Esophagus squamous epithelium (tissue), 4 donors: ENCODE measurements at regions not wholly inside any gene's neighbourhood (a gene's known extent, or its start where the extent isn't known, plus 50 kb on each side); places are given as distances from the start of the nearest gene placed in this dataset.

Source experiments
- POLR2A ChIP-seq, 4 donors: fragments of 450-650 bp; IDR thresholded peaks; one replicate each; pipeline ENCODE4 v1.6.1; 2017; ENCODE audit warnings: antibody characterized with exemption in 4 of 4, mild to moderate bottlenecking in 4 of 4, moderate library complexity in 3 of 4
- TF ChIP-seq, protein P1 (sequence below), 6 experiments: fragments of 450-650 bp in 4 of 6; fragments of 200-600 bp in 2 of 6; sonication (generic) in 2 of 6; IDR thresholded peaks; one replicate each; pipeline ENCODE4 v1.5.1; 2016 to 2019; ENCODE audit warnings: antibody characterized with exemption in 6 of 6, mild to moderate bottlenecking in 4 of 6, moderate library complexity in 4 of 6

DNA sequence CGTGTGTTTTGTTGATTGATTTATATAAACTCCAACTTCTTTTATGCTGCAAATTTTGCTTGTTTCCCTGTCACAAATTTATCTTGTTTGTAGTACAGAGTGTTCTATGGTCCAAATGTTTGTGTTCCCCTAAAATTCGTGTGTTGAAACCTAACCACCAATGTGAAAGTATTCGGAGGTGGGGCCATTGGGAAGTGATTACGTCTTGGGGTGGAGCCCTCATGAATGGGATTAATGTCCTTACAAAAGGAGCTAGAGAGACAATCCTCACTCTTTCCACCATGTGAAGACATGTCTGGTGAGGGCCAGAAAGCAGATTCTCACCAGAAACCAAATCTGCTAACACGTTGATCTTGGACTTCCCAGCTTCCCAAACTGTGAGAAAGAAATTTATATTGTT lies 262.0 kb downstream of the MAN2A1 start:
- TF ChIP-seq, protein P1, sequence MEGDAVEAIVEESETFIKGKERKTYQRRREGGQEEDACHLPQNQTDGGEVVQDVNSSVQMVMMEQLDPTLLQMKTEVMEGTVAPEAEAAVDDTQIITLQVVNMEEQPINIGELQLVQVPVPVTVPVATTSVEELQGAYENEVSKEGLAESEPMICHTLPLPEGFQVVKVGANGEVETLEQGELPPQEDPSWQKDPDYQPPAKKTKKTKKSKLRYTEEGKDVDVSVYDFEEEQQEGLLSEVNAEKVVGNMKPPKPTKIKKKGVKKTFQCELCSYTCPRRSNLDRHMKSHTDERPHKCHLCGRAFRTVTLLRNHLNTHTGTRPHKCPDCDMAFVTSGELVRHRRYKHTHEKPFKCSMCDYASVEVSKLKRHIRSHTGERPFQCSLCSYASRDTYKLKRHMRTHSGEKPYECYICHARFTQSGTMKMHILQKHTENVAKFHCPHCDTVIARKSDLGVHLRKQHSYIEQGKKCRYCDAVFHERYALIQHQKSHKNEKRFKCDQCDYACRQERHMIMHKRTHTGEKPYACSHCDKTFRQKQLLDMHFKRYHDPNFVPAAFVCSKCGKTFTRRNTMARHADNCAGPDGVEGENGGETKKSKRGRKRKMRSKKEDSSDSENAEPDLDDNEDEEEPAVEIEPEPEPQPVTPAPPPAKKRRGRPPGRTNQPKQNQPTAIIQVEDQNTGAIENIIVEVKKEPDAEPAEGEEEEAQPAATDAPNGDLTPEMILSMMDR (IDR thresholded peaks at IDR 0.05) = no peak
- no peak for TF ChIP-seq POLR2A (IDR thresholded peaks at IDR 0.05)
